Left cardiac atrium (tissue), 4 donors: ENCODE measurements at regions not wholly inside any gene's neighbourhood (a gene's known extent, or its start where the extent isn't known, plus 50 kb on each side); places are given as distances from the start of the nearest gene placed in this dataset.

Experiments used
- ATAC-seq, 2 donors: fragments of 200-7000 bp; cut with Tn5 transposase; one replicate each; pipeline ENCODE4 v1.9.1; 2020; ENCODE audit warnings: mild to moderate bottlenecking in 2 of 2, moderate library complexity in 2 of 2
- DNase-seq: peaks from one replicate; pipeline ENCODE4 v3.0.0-alpha.2; 2020
- intact Hi-C, 2 donors: fragments of 100-400 bp; cut with DNase I; formaldehyde crosslinking; loops; one replicate each; pipeline versions ENCODE4 v1.14.1 to v1.15.1; 2022 to 2023
- donor health status: DM: no; HTN: yes; CAD: no.
- donor health status: DM: no; HTN: yes; CAD: no; lungs with severe emphysema.
- donor health status: DM: yes; HTN: yes; CAD: no.
- donor health status: Dilated cardiomyopathy.

GRCh38 chr7:41910940-41911600 lies 208.2 kb upstream of the INHBA start:
- intact Hi-C loops = no loop called here
- ATAC-seq (peak in 1 of 2 donors; percentile 45), DNase-seq (no peak)

GRCh38 chr7:41907444-41907843 lies 204.6 kb upstream of the INHBA start:
- ATAC-seq (no peak), DNase-seq (no peak)
- intact Hi-C loops = no loop called here

- no peak for DNase-seq
- no peak for ATAC-seq
- intact Hi-C loops = no loop called here
Observed at GRCh38 chr7:41900532-41900931, 197.6 kb upstream of the INHBA start.

- DNase-seq = no peak
- intact Hi-C loops = no loop called here
- no peak for ATAC-seq
Observed at GRCh38 chr7:41899823-41900433, 197.0 kb upstream of the INHBA start.

- intact Hi-C loops = no loop called here
- ATAC-seq = no peak
- no peak for DNase-seq
Observed at GRCh38 chr7:41893656-41894055, 190.8 kb upstream of the INHBA start.

GRCh38 chr7:41892356-41893100 lies 189.6 kb upstream of the INHBA start:
- no peak for ATAC-seq
- no peak for DNase-seq
- intact Hi-C loops = no loop called here

GRCh38 chr7:41891950-41892349 lies 189.1 kb upstream of the INHBA start:
- ATAC-seq = no peak
- intact Hi-C loops = no loop called here
- no peak for DNase-seq

GRCh38 chr7:41890631-41891274 lies 187.9 kb upstream of the INHBA start:
- intact Hi-C loops = no loop called here
- no peak for DNase-seq
- peak; percentile 56 to 62 for ATAC-seq

GRCh38 chr7:41889472-41889871 lies 186.6 kb upstream of the INHBA start:
- intact Hi-C loops = no loop called here
- DNase-seq = no peak
- ATAC-seq = no peak

- ATAC-seq = no peak
- no peak for DNase-seq
- intact Hi-C loops = no loop called here
Observed at GRCh38 chr7:41889040-41889439, 186.2 kb upstream of the INHBA start.

GRCh38 chr7:41887416-41887815 lies 184.5 kb upstream of the INHBA start:
- ATAC-seq (no peak), DNase-seq (no peak)
- intact Hi-C loops = no loop called here

GRCh38 chr7:41886901-41887311 lies 184.0 kb upstream of the INHBA start:
- ATAC-seq (peak; percentile 72 to 86), DNase-seq (peak; percentile 72)
- intact Hi-C loops = no loop called here

GRCh38 chr7:41886262-41886900 lies 183.5 kb upstream of the INHBA start:
- ATAC-seq = peak; percentile 24 to 62
- peak; percentile 47 for DNase-seq
- intact Hi-C loops = no loop called here

- intact Hi-C loops = no loop called here
- ATAC-seq = peak in 1 of 2 donors; percentile 43
- DNase-seq = no peak
Observed at GRCh38 chr7:41885748-41886147, 182.9 kb upstream of the INHBA start.

GRCh38 chr7:41885078-41885477 lies 182.2 kb upstream of the INHBA start:
- no peak for ATAC-seq

GRCh38 chr7:41882745-41883420 lies 180.0 kb upstream of the INHBA start:
- no peak for ATAC-seq
- DNase-seq = no peak
- intact Hi-C loops = no loop called here

More at GRCh38 chr7:41885078-41885477, 182.2 kb upstream of the INHBA start:
- DNase-seq = no peak
- intact Hi-C loops = no loop called here

GRCh38 chr7:41882256-41882655 lies 179.4 kb upstream of the INHBA start:
- intact Hi-C loops = no loop called here
- no peak for DNase-seq
- ATAC-seq = peak in 1 of 2 donors; percentile 36

- DNase-seq (no peak), ATAC-seq (peak; percentile 36 to 47)
Observed at GRCh38 chr7:41881331-41882130, 178.6 kb upstream of the INHBA start.

More at GRCh38 chr7:41881331-41882130, 178.6 kb upstream of the INHBA start:
- intact Hi-C loops = no loop called here
